GM21515 (cell line): ENCODE measurements at regions not wholly inside any gene's neighbourhood (a gene's known extent, or its start where the extent isn't known, plus 50 kb on each side); places are given as distances from the start of the nearest gene placed in this dataset.
"Not testable (repeated sequence)": the region's sequence is repeated elsewhere in the genome, so short reads cannot be mapped to it uniquely, and the experiment has no call there.

Experiments used
- ATAC-seq: cut with Tn5 transposase; IDR thresholded peaks from one replicate; pipeline ENCODE4 v1.9.1; 2021; ENCODE audit not compliant: unreplicated experiment

- ATAC-seq, result no peak
These were observed 50.4 kb downstream of the FHIP1A start for GRCh38 chr4:151459375-151459774.

GRCh38 chr4:151460434-151460833 lies 51.5 kb downstream of the FHIP1A start:
- ATAC-seq, result no peak

GRCh38 chr4:151462554-151462953 lies 53.6 kb downstream of the FHIP1A start:
- no peak for ATAC-seq

- ATAC-seq, result no peak
These were observed 60.0 kb downstream of the FHIP1A start for GRCh38 chr4:151468715-151469696.

GRCh38 chr4:151469970-151470369 lies 61.0 kb downstream of the FHIP1A start:
- ATAC-seq, result no peak

GRCh38 chr4:151471728-151472127 lies 62.8 kb downstream of the FHIP1A start:
- ATAC-seq, result no peak

- no peak for ATAC-seq
These were observed 63.3 kb downstream of the FHIP1A start for GRCh38 chr4:151472297-151472696.

- ATAC-seq, result no peak
These were observed 63.7 kb downstream of the FHIP1A start for GRCh38 chr4:151472711-151473110.

GRCh38 chr4:151473521-151474097 lies 64.6 kb downstream of the FHIP1A start:
- no peak for ATAC-seq

GRCh38 chr4:151475035-151475714 lies 66.2 kb downstream of the FHIP1A start:
- ATAC-seq, result no peak

- no peak for ATAC-seq
These were observed 72.8 kb downstream of the FHIP1A start for GRCh38 chr4:151481813-151482212.

GRCh38 chr4:151484396-151485102 lies 75.6 kb downstream of the FHIP1A start:
- no peak for ATAC-seq

- no peak for ATAC-seq
These were observed 76.7 kb downstream of the FHIP1A start for GRCh38 chr4:151485541-151486131.

- ATAC-seq, result no peak
These were observed 77.2 kb downstream of the FHIP1A start for GRCh38 chr4:151486168-151486567.

- no peak for ATAC-seq
These were observed 80.0 kb downstream of the FHIP1A start for GRCh38 chr4:151488968-151489367.

- no peak for ATAC-seq
These were observed 80.7 kb downstream of the FHIP1A start for GRCh38 chr4:151489462-151490203.

- ATAC-seq, result not testable (repeated sequence)
These were observed 86.6 kb downstream of the FHIP1A start for GRCh38 chr4:151495612-151496011.

GRCh38 chr4:151511548-151511947 lies 102.6 kb downstream of the FHIP1A start:
- ATAC-seq, result not testable (repeated sequence)

GRCh38 chr4:151517896-151518295 lies 108.9 kb downstream of the FHIP1A start:
- no peak for ATAC-seq

- ATAC-seq, result no peak
These were observed 109.4 kb downstream of the FHIP1A start for GRCh38 chr4:151518359-151518758.
